SH-SY5Y (cell line): ENCODE measurements at regions not wholly inside any gene's neighbourhood (a gene's known extent, or its start where the extent isn't known, plus 50 kb on each side); places are given as distances from the start of the nearest gene placed in this dataset.

Experiments used
- GATA2 ChIP-seq: IDR thresholded peaks from 2 replicates; pipeline ENCODE4 v1.6.1; 2011; ENCODE audit warnings: mild to moderate bottlenecking, low read depth, low read length
- GATA3 ChIP-seq: IDR thresholded peaks from 2 replicates; pipeline ENCODE4 v1.6.1; 2011; ENCODE audit warnings: low read depth, mild to moderate bottlenecking, low read length, moderate library complexity

DNA sequence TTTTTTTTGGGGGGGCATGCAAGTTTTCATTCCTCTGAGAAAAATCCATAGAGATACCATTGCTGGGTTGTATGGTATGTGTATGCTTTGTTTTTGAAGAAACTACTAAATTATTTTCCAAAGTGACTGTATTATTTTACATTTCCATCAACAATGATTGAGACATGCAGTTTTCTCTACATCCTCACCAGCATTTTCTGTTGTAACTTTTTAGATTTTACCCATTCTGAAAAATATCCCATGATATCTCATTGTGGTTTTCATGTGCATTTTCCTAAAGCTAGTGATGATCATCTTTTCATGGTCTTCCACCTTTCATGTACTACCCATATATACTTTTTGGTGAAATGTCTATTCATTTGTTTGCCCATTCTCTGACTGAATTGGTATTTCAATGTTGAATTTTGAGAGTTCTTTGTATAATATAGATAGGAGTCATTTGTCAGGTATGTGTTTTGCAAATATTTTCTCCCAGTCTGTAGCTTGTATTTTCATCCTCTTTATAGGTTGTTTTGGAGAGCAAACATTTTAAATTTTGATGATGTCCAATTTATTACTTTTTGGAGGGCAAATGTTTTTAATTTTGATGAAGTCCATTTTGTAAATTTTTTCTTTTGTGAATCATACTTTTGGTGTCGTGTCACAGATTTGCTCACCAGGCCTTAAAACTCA, 827.5 kb upstream of the CITED2 start:
- no peak for TF ChIP-seq GATA3
- no peak for TF ChIP-seq GATA2

DNA sequence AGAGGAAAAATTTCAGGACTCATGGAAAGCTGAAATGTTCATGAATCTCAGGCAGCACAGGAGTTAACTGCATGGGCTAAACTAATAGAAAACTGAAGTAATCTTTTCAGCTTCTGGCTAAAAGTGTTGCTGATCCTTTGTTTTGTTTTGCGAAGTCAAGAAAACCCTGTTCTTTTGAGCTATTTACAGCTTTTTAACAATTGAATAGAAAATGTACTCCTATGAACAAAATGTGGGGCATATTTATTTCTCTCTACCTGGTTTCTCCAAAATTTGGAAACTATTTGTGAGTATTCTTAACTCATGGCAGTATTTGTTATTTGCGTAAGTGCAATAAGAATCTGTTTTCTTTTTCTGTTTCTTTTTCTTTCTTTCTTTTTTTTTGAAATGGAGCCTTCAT, 818.8 kb upstream of the CITED2 start:
- TF ChIP-seq GATA3 (no peak), GATA2 (no peak)

- TF ChIP-seq GATA3 (no peak), GATA2 (no peak)
Observed at GRCh38 chr6:140192018-140192417, 817.6 kb upstream of the CITED2 start.

DNA sequence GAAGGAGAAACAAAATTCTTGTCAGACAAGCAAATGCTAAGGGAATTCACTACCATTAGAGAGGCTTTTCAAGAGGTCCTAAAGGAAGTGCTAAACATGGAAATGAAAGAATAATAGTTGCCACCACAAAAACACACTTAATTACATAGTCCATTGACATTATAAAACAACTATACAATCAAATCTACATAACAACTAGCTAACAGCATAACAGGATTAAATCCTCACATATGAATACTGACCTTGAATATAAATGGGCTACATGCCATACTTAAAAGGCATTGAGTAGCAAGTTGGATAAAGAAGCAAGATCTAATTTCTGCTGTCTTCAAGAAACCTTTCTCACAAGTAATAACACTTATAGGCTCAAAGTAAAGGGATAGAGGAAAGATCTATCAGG, 811.5 kb upstream of the CITED2 start:
- TF ChIP-seq GATA3 (no peak), GATA2 (no peak)

DNA sequence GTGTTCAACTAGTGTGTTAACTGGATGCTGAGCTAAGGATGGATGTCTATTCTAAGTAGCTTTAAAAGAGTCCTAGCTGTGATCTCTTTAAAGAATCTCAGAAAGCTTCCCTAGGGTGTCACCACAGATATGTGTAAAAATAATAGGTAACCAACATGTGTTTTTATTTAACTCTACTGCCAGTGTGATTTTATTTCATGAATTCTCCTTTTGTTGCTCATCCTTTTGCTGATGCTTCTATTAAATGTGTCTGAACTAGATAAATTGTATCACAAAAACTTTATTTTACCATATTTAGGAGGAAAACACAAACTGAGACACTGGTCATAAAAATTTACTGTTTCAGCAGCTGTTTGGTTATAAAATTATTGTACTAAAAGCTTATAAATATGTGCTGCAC, 809.4 kb upstream of the CITED2 start:
- no peak for TF ChIP-seq GATA2
- no peak for TF ChIP-seq GATA3

- TF ChIP-seq GATA2: no peak
- no peak for TF ChIP-seq GATA3
Observed at GRCh38 chr6:140182821-140183220, 808.4 kb upstream of the CITED2 start.

GRCh38 chr6:140181876-140182275, 807.4 kb upstream of the CITED2 start:
- TF ChIP-seq GATA3: no peak
- TF ChIP-seq GATA2: no peak

GRCh38 chr6:140180306-140180705, 805.9 kb upstream of the CITED2 start:
- TF ChIP-seq GATA3 (no peak), GATA2 (no peak)

- TF ChIP-seq GATA2 (no peak), GATA3 (no peak)
Observed at GRCh38 chr6:140178935-140179334, 804.5 kb upstream of the CITED2 start.

- no peak for TF ChIP-seq GATA2
- no peak for TF ChIP-seq GATA3
Observed at GRCh38 chr6:140178520-140178919, 804.1 kb upstream of the CITED2 start.

DNA sequence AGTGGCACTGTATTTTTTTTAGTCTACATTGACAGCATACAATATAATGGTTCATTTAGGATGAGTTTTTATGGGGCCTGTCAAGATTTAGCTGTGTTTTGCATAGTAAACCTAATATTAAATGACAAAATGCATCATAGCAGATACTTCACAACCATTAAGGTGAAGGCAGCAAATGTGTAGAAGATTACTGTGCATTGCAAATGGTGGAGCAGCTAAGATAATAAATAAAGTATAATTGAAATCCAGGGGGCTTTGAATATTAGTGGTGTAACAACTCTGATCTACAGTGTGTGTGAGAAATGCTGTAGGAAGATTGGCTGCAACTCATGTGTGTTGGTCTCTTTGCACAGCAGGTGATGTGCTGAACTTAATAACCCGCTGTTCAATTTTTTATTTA, 801.9 kb upstream of the CITED2 start:
- TF ChIP-seq GATA3 (no peak), GATA2 (no peak)

DNA sequence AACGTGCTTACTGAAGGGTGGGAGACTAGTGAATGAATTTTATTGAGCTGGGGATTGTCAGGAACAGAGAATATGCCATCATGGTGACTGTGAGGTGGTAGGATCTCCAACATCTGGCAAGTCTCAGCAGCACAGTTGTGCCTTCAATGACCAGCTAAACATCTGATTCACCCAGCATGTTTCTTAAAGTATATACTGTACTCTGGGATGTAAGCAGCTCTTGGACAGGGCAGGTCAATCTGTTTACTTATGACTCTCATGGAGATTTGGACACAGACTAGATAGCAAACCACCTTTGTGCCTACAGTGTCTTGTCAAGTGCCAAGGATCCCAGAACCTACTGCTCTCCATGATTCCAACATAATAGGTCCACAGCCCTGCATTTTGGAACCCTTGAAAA, 801.0 kb upstream of the CITED2 start:
- TF ChIP-seq GATA3: no peak
- TF ChIP-seq GATA2: no peak

DNA sequence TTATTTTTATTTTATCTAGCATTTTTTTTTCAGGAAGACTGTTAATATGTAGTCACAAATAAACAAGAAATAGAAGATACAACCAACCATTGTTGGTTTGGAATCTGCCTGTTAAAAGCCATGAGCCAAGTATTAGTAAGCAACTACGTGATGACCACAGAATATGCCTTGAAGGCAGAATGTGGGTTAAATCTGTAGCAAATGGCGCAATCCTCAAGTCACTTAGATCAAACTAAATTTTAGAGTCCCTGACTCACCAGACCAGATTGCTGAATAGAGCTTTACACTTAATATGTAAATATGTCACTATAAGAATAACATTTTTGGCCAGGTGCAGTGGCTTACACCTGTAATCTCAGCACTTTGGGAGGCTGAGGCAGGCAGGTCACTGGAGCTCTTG, 800.1 kb upstream of the CITED2 start:
- TF ChIP-seq GATA2 (no peak), GATA3 (no peak)

DNA sequence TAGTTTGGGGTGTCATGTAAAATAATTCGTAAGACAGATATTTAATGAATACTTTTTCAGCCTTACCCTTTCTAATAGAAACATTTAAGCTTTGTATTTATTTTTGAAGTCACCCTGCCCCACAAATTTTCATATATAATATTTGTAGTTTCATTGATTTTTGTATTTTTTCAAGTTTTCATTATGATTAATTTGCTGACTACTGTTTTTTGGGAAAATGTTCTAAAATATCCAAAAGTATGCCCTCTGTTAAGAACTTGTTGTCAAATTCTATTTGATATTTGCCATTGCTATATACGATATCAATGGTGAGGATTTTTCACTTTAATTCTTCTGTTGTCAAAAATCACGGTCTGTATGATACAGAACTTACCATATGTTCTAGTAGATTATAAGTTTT, 793.9 kb upstream of the CITED2 start:
- TF ChIP-seq GATA2: no peak
- TF ChIP-seq GATA3: no peak

DNA sequence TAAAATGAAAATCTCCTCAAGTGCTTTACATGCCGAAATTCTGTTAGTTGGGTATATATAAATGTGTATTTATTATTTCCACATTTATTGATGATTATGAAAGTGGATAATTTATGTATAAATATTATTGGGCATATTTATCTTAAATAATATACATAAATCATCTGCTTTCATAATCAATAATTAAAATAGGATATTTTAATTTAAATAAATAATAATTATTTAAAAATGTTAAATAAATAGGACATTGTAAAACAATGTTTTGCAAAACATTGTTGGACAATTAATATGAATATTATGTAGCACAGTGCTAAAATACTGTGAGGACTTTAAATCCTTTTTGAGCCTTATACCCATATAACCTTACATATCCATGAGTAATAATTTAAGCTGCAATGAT, 786.5 kb upstream of the CITED2 start:
- no peak for TF ChIP-seq GATA3
- TF ChIP-seq GATA2: no peak

GRCh38 chr6:140160494-140160893, 786.0 kb upstream of the CITED2 start:
- TF ChIP-seq GATA2 (no peak), GATA3 (no peak)
